Colonic mucosa (tissue), 4 donors: ENCODE measurements at regions not wholly inside any gene's neighbourhood (a gene's known extent, or its start where the extent isn't known, plus 50 kb on each side); places are given as distances from the start of the nearest gene placed in this dataset.

ENCODE experiments used
- DNase-seq: peaks from one replicate; pipeline ENCODE4 v3.0.0-alpha.2; 2020
- H3K27ac ChIP-seq: fragments of 200-600 bp; one replicate; pipeline ENCODE4 v1.8.0; 2021
- H3K27me3 ChIP-seq: fragments of 200-600 bp; one replicate; pipeline ENCODE4 v1.8.0; 2021
- H3K36me3 ChIP-seq: fragments of 200-600 bp; one replicate; pipeline ENCODE4 v1.8.0; 2021
- H3K4me1 ChIP-seq: fragments of 200-600 bp; one replicate; pipeline ENCODE4 v1.8.0; 2021; ENCODE audit warnings: mild to moderate bottlenecking
- H3K4me3 ChIP-seq: fragments of 200-600 bp; one replicate; pipeline ENCODE4 v1.8.0; 2021
- H3K9ac ChIP-seq, 2 donors: one replicate each; pipeline ENCODE4 v1.7.0; 2013; ENCODE audit warnings: control low read depth in 2 of 2, low read depth in 2 of 2, low read length in 2 of 2
- H3K9me3 ChIP-seq: fragments of 200-600 bp; one replicate; pipeline ENCODE4 v1.8.0; 2021
- intact Hi-C: fragments of 100-400 bp; cut with DNase I; formaldehyde crosslinking; loops from one replicate; pipeline ENCODE4 v1.14.1; 2022
- TF ChIP-seq, protein P1 (sequence below): fragments of 200-600 bp; IDR thresholded peaks from one replicate; pipeline ENCODE4 v1.8.0; 2022; ENCODE audit warnings: antibody characterized with exemption, mild to moderate bottlenecking
- donor health status: healthy.
- donor health status: DM: no; HTN: no; CAD: no.
- donor health status: DM: no; HTN: no; CAD: no.

DNA sequence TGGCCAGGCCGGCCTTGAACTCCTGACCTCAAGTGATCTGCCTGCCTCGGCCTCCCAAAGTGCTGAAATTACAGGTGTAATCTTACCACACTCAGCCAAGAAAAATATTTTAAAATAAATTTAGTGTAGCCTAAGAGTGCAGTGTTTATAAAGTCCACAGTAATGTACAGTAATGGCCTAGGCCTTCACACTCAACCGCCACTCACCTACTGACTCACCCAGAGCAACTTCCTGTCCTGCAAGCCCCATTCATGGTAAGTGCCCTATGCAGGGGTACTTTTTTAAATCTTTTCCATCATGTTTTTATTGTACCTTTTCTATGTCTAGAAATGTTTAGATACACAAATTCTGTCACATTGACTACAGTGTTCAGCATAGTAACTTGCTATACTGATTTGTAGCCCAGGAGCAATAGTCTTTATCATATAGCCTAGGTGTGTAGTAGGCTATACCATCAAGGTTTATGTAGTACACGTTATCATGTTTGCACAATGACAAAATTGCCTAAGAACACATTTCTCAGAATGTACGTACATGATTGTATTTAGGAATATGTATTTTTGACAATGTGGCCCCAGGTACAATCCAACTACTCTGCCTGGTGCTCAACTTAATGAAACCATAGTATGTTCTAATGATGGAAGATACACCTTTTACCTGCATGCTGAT lies 455.2 kb downstream of the PCDH7 start:
- TF ChIP-seq, protein P1, sequence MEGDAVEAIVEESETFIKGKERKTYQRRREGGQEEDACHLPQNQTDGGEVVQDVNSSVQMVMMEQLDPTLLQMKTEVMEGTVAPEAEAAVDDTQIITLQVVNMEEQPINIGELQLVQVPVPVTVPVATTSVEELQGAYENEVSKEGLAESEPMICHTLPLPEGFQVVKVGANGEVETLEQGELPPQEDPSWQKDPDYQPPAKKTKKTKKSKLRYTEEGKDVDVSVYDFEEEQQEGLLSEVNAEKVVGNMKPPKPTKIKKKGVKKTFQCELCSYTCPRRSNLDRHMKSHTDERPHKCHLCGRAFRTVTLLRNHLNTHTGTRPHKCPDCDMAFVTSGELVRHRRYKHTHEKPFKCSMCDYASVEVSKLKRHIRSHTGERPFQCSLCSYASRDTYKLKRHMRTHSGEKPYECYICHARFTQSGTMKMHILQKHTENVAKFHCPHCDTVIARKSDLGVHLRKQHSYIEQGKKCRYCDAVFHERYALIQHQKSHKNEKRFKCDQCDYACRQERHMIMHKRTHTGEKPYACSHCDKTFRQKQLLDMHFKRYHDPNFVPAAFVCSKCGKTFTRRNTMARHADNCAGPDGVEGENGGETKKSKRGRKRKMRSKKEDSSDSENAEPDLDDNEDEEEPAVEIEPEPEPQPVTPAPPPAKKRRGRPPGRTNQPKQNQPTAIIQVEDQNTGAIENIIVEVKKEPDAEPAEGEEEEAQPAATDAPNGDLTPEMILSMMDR = no peak
- H3K27ac ChIP-seq = no peak overlapping the region
- H3K4me1 ChIP-seq = no peaks in the 10 kb centered on the region
- intact Hi-C loops = no loop called here
- H3K36me3 ChIP-seq = no peaks in the 10 kb centered on the region
- DNase-seq = no peak
- no peaks in the 10 kb centered on the region for H3K27me3 ChIP-seq
- H3K9me3 ChIP-seq = no peaks in the 10 kb centered on the region
- no peak overlapping the region for H3K4me3 ChIP-seq
- H3K9ac ChIP-seq = no peak overlapping the region

DNA sequence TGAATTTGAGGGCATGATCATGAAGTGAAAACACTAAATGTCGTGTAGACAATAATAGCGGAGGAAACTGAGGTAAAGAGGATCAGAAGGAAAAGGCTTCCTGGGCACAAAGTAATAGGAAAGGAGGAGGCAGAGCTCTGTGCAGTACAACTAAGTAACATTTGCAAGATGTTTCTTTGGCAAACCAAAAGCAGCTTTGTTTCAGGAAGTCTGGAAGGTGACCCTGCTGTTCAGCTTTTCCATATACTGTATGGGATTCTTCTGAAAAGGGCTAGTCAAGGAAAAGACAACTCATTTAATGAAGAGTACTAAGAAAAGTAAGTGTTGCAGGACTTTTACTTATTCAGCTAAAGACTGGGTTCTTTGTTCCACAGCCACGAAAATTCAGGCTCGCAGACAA lies 463.1 kb downstream of the PCDH7 start:
- no peak for DNase-seq
- no peaks in the 10 kb centered on the region for H3K36me3 ChIP-seq
- TF ChIP-seq, protein P1 = no peak
- H3K27ac ChIP-seq = no peak overlapping the region
- intact Hi-C loops = no loop called here
- no peaks in the 10 kb centered on the region for H3K4me1 ChIP-seq
- H3K9me3 ChIP-seq = no peaks in the 10 kb centered on the region
- no peak overlapping the region for H3K9ac ChIP-seq
- no peaks in the 10 kb centered on the region for H3K27me3 ChIP-seq
- H3K4me3 ChIP-seq = no peak overlapping the region

DNA sequence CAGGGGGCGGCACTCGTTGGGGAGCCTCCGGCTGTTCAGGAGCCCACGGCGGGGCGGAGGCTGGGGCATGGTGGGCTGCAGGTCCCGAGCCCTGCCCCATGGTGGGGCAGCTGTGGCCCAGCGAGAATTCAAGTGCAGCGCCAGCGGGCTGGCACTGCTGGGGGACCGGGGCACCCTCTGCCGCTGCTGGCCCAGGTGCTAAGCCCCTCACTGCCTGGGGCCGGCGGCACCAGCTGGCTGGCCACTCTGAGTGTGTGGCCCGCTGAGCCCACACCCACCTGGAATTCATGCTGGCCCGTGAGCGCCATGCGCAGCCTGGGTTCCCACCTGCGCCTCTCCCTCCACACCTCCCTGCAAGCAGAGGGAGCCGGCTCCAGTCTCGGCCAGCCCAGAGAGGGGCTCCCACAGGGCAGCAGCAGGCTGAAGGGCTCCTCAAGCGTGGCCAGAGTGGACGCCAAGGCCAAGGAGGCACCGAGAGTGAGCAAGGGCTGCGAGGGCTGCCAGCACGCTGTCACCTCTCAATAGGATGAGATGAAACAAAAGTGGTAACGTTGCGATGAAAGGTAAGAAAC lies 464.9 kb downstream of the PCDH7 start:
- Histone ChIP-seq H3K27me3 (no peaks in the 10 kb centered on the region), H3K27ac (no peak overlapping the region), H3K9ac (no peak overlapping the region), H3K4me1 (no peaks in the 10 kb centered on the region), H3K9me3 (no peaks in the 10 kb centered on the region), H3K4me3 (no peak overlapping the region), H3K36me3 (no peaks in the 10 kb centered on the region)
- TF ChIP-seq, protein P1 = no peak
- DNase-seq = no peak
- intact Hi-C loops = no loop called here

DNA sequence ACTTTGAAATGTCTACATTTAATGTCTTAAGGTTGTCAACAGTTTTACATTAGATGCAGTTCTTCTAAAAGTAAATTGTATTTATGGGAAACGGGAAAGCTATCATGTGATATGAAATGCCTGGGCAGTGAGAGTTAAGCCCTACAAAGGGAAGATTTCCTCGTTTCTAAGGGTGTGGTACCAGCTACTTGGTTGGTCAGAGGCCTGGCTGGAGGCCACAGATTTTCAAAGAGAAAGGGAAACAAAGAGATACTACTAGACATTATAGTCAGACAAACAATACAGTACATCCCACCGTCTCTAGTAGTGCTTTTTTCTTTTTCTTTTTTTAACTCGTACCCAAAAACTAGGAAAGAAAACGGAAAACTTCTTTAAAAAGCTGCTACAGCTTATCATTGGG lies 467.8 kb downstream of the PCDH7 start:
- intact Hi-C loops = no loop called here
- Histone ChIP-seq H3K4me1 (no peaks in the 10 kb centered on the region), H3K36me3 (no peaks in the 10 kb centered on the region), H3K27ac (no peak overlapping the region), H3K4me3 (no peak overlapping the region), H3K27me3 (no peaks in the 10 kb centered on the region), H3K9ac (no peak overlapping the region), H3K9me3 (no peaks in the 10 kb centered on the region)
- TF ChIP-seq, protein P1 = no peak
- DNase-seq = no peak

DNA sequence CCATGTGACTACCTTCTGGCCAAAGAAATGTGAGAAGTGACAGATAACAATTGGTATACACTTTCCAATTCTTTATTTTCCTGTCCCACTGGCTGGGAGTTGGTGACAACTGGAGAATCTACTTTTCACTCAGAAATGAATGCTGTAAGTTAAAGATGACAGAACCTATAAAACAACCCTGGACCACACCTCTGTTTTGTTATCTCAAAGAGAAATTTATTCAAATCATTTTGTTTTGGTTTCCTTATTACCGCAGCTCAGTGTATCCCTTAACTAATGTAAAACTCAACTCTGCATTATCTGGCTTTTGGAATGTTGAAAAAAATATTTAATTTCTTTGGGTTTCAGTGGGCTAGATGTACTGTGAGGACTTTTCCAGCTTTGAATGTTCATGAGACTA lies 469.8 kb downstream of the PCDH7 start:
- Histone ChIP-seq H3K4me3 (no peak overlapping the region), H3K4me1 (no peaks in the 10 kb centered on the region), H3K27me3 (no peaks in the 10 kb centered on the region), H3K9ac (no peak overlapping the region), H3K9me3 (no peaks in the 10 kb centered on the region), H3K36me3 (no peaks in the 10 kb centered on the region), H3K27ac (no peak overlapping the region)
- no peak for DNase-seq
- intact Hi-C loops = no loop called here
- TF ChIP-seq, protein P1 = no peak
